ENCODE measurements at regions not wholly inside any gene's neighbourhood (a gene's known extent, or its start where the extent isn't known, plus 50 kb on each side); places are given as distances from the start of the nearest gene placed in this dataset.
"Not testable (repeated sequence)": the region's sequence is repeated elsewhere in the genome, so short reads cannot be mapped to it uniquely, and the experiment has no call there.

- not testable (repeated sequence) for DNase-seq
Measured at GRCh38 chr7:149995369-149996026, 121.7 kb downstream of the ATP6V0E2 start.

DNA sequence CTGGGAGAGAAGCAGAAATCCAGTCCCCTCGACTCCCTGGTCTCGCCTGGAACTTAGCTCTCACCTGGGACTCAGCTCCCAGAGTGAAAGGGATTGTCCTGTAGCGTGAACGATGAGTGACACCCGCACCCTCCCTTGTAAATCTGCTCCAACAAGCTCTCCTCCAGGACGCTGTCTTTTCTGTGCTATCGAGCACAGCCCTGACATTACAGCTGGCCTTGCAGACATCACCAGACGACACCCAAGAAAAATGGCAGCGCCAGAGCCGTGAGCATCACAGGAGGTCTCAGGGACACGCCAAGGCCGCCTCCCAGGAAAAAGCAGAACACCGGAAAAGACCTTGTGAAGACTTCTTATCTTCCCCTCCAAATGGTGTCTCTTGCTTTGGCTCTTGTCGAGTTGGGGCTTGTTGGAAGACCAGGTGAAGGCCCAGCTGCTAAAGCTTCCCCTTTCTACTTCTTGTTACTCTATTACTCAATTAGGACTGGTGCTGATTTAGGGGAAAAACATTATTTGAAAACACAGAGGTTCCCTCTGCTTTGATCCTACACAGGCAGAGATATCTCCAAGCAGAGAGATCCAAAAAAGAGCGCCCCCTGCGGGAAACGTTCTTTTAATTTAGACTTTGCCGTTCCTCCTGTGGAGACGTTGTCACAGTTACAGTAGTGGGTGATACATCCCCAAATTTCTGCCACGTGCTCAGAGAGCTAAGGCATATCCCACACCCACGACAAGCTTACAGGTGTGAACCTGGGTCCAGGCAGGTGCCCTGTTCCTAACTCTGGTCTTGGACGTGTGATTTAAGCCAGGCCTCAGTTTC, 127.2 kb downstream of the ATP6V0E2 start:
- DNase-seq = not testable (repeated sequence)

GRCh38 chr7:150003304-150003810, 129.6 kb downstream of the ATP6V0E2 start:
- DNase-seq = no peak

GRCh38 chr7:150003973-150004372, 130.2 kb downstream of the ATP6V0E2 start:
- not testable (repeated sequence) for DNase-seq

- not testable (repeated sequence) for DNase-seq
Measured at GRCh38 chr7:150004843-150005242, 131.1 kb downstream of the ATP6V0E2 start.

GRCh38 chr7:150009620-150010303, 136.0 kb downstream of the ATP6V0E2 start:
- not testable (repeated sequence) for DNase-seq

DNA sequence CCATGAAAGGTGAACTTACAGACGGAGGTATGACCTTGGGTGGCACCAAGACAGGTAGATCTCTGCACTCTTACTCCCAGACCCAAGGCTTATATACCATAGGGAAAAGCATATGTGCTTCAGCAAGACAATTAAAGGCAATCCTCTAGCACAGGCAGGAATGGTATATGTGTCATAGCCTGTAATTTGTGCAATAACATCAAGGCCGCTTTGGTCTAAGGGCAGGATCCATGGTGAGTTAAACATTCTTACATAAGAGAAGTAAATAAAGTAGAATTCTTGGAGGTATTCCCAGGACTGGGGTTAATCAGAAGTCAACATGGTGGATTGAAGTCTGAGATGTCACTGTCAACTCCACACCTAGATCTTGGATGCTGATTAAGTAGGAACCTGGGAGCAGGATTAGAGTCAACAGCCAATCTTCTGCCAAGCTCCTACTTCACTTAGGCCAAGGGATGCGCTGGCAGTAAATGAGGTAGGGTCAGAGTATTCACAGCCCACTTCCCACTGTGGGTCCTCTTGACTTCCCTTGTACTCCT, 143.0 kb downstream of the ATP6V0E2 start:
- DNase-seq = not testable (repeated sequence)

GRCh38 chr7:150020210-150020609, 146.4 kb downstream of the ATP6V0E2 start:
- not testable (repeated sequence) for DNase-seq

DNA sequence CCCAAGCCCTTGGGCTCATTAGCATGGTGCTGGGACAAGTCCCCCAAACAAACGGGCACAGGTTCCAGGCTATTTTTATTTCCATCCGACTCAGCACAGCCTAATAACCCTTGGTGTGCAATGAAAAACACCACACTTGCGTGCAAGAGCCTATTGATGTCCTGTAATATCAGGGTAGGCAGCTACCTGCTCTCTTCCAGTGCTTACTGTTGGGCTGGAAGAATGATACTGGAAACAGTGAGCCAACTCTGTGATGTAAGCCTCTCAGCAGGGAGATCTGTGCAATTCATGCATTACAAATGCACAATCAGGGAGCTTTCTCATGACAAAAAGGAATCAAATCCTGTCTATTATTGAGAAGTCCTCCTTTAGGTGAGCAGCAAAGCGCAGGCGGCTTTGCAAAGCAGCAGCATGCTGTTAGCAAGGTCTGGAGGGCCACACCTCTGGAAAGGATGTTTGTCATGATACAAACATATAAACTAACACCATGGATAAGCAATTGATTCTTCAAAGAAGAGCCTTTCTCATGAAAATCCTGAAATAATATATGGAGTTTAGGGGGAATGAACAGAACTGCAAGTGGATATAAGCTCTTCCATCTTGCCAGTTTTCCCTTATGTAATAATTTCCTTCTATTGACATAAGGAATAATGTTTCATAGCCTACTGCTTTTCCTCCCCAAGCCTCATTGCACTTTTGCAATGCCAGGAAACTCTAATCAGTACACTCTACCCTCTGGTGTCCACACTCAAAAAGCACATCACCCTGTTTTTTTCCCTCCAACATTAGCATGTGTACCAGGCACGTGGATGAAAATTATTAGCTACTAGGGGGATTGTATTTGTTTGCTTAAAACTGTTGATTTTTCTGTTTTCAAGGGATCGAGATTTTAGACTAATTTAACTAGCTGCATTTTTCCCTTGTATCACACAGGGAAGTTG, 151.1 kb downstream of the ATP6V0E2 start:
- not testable (repeated sequence) for DNase-seq

DNA sequence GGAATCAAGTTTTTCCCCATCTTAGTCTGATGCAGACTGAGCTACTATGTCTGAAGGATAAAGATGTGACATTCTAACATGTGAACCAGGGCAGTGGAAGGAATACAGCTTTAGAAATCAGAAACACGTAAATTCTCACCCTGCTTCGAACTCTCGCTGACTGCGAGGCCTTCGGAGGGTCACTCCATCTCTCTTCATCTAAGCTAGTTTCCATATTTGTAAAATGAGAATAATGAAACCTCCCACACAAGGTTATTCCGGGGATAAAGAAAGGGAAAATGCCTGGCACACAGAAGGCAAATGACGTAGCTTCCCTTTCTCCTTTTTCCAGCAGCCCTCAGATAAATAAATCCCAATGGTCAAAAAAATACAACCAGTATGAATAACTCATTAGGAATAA, 152.0 kb downstream of the ATP6V0E2 start:
- DNase-seq = not testable (repeated sequence)

GRCh38 chr7:150028344-150029012, 154.7 kb downstream of the ATP6V0E2 start:
- DNase-seq = not testable (repeated sequence)

DNA sequence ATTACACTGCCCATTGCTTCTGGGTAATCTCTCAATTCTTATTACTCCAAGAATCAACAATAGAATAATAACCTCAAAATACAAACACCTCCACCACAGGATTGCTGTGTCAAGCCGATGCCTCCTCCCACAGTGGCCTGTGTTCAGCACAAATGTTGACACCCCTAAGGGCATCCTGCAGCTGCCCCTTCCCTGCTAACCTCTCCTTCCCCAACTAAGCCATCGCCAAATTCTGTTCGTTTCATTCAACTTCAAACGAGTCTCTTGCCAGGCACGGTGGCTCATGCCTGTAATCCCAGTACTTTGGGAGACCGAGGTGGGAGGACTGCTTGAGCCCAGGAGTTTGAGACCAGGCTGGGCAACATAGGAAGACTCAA, 155.2 kb downstream of the ATP6V0E2 start:
- DNase-seq = not testable (repeated sequence)

- not testable (repeated sequence) for DNase-seq
Measured at GRCh38 chr7:150031733-150032132, 158.0 kb downstream of the ATP6V0E2 start.

DNA sequence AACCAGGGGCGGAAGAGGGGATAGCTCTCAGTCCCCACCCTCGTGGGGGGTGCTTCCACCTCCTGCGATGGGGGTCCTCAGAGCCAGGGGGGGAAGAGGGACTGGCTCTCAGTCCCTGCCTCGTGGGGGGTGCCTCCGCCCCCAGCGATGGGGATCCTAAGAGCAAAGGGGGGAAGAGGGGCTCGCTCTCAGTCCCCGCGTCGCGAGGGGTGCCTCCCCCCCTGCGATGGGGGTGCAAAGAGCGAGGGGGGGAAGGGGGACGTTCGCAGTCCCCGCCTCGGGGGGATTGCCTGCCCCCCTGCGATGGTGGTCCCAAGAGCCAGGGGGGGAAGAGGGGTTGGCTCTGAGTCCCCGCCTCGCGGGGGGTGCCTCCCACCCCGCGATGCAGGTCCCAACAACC, 159.9 kb downstream of the ATP6V0E2 start:
- not testable (repeated sequence) for DNase-seq

DNA sequence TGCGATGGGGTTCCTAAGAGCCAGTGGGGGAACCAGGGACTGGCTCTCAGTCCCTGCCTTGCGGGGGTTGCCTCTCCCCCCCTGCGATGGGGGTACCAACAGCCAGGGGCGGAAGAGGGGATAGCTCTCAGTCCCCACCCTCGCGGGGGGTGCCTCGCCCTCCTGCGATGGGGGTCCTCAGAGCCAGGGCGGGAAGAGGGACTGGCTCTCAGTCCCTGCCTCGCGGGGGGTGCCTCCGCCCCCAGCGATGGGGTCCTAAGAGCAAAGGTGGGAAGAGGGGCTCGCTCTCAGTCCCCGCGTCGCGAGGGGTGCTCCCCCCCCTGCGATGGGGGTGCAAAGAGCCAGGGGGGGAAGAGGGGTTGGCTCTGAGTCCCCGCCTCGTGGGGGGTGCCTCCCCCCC, 162.0 kb downstream of the ATP6V0E2 start:
- not testable (repeated sequence) for DNase-seq

GRCh38 chr7:150039061-150039460, 165.3 kb downstream of the ATP6V0E2 start:
- not testable (repeated sequence) for DNase-seq

DNA sequence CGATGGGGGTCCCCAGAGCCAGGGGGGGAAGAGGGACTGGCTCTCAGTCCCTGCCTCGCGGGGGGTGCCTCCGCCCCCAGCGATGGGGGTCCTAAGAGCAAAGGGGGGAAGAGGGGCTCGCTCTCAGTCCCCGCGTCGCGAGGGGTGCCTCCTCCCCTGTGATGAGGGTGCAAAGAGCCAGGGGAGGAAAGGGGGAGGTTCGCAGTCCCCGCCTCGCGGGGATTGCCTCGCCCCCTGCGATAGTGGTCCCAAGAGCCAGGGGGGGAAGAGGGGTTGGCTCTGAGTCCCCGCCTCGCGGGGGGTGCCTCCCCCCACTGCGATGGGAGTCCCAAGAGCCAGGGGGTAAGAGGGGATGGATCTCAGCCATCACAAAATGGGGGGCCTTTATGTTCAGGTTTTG, 168.5 kb downstream of the ATP6V0E2 start:
- not testable (repeated sequence) for DNase-seq

DNA sequence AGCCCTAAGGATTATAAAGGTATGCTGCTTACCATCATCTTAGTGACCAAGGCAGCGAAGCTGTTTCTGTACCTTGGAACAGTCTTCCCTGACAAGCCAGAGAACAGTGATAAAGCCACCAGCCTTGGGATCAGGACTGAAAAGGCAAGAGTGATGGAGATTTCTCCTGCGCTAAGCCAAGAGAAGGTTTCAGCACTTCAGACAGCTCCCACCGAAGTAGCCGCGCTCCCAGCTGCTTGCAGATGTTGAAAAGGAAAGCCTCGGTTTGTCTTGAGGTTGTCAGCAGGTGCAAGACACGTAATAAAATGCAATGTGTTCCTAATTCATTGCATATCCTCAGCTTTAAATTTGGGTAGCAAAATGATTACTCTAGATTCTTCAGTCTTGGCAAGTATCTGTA, 171.0 kb downstream of the ATP6V0E2 start:
- DNase-seq = not testable (repeated sequence)

DNA sequence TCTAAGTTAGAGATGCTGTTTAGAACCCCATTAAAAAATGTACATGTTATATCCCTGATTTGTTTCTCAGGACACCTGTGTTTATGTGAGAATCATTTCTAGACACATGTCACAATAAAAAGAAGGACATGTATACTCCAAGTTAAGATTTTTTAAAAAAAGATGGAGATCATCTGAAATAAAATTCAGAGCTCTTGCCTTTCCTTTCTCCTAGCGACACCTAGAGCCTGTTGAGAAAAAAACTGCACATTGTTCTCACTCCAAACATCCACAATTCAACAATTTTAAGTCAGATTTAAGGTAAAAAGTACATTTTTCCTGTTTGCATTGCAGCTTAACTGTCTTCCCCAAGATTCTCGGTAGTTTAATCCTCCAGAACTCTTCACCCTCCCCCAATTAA, 171.8 kb downstream of the ATP6V0E2 start:
- DNase-seq = not testable (repeated sequence)

DNA sequence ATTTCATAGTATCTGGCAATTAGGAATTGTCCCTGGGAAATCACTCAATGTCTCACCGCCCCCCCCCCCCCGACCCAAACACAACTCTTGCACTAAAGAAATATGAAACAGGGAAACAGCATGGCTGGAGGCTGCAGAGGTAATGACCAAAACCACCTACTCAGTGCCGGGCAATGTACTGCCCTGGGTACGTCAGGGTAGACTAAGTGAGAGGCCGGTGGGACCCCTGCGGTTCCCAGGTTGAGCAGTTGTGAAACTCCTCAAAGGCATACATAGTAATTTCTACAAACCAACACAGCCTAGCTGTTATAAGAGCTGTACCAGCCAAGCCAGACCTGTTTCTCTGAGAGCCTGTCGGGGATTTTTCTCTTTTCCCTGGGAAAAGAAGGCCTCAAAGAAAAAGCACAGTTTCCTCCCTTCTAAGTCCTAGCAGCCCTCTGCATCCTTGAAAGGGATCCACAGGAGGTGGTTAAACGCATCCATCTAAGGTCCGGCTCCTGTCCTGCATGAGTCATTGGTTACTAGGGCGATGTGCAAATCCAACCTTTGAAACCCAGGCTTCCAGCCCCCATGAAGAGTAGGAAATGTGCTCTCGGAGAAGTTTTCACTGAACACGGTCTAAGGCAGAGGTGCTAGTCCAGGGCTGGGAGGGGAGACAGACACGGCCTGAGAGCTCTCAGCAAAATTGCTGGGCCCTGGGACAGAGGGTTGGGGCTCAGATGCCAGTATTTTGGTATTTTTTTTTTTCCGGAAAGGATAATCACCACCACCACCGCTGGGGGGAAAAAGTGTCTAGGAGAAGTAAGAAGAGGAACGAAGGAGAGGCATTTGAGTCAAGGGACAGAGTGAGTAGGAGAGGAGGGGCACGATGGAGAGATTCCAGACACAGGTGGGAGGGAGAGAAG, 172.8 kb downstream of the ATP6V0E2 start:
- DNase-seq = not testable (repeated sequence)
